ENCODE measurements at regions not wholly inside any gene's neighbourhood (a gene's known extent, or its start where the extent isn't known, plus 50 kb on each side); places are given as distances from the start of the nearest gene placed in this dataset.

DNA sequence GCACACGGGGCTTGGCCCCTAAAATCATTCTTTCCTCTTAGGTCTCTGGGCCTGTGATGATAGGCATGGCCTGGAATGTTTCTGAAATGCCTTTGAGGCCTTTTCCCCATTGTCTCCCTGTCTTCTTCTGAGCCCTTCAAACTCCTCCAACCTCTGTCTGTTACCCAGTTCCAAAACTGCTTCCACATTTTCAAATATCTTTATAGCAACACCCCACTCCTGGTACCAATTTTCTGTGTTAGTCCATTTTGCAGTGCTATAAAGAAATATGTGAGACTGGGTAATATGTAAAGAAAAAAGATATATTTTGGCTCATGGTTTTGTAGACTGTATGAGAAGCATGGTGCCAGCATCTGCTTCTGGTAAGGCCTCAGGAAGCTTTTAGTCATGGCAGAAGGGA, 158.8 kb downstream of the TM2D1 start:
- no peak for ATAC-seq (ENCODE audit: insufficient read depth, low FRiP score)

DNA sequence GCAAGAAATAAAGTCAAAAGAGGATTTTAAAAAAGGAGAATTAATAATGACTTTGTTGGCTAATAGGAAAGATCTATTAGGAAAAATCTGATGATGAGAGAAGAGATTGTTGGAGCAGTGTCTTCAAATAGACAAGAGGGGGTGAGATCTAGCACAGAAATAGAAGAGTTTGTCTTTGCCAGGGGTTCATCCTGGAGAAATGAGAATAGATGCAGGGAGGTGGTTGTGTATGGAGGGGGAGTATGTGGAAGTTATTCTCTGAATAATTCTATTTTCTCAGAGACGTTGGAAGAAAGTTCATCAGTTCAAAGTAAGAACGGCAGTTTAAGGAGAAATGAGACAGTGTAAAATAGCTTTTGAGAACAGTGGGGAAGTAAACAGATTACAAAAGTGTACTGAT, 161.3 kb downstream of the TM2D1 start:
- 78 to 94% methylated on average over 2 of the region's 2 CpGs for WGBS, 2 donors
- peaks cover 0 to 14% (median 12%) of the 10 kb centered on the region in 4 donors for H3K9me3 ChIP-seq (ENCODE audit: control insufficient read depth in 4 of 4, insufficient read depth in 3 of 4, low read length in 3 of 4)
- no peak overlapping the region for H3K9ac ChIP-seq (ENCODE audit: insufficient read depth in 1 of 2, low read length in 2 of 2)
- no peaks in the 10 kb centered on the region for H3K27me3 ChIP-seq (ENCODE audit: control insufficient read depth in 3 of 3, insufficient read depth in 3 of 3, low read length in 2 of 3)
- no peak overlapping the region for H3K27ac ChIP-seq (ENCODE audit: low read depth in 1 of 2, low read length in 1 of 2)
- ATAC-seq (ENCODE audit: insufficient read depth, low FRiP score) = no peak
- H3K36me3 ChIP-seq (ENCODE audit: control insufficient read depth in 4 of 4, insufficient read depth in 4 of 4, low read length in 4 of 4) = no peaks in the 10 kb centered on the region
- no peaks in the 10 kb centered on the region for H3K4me1 ChIP-seq (ENCODE audit: control insufficient read depth in 5 of 5, insufficient read depth in 5 of 5, low read length in 5 of 5)
- no peak for DNase-seq
- TF ChIP-seq, protein P1, sequence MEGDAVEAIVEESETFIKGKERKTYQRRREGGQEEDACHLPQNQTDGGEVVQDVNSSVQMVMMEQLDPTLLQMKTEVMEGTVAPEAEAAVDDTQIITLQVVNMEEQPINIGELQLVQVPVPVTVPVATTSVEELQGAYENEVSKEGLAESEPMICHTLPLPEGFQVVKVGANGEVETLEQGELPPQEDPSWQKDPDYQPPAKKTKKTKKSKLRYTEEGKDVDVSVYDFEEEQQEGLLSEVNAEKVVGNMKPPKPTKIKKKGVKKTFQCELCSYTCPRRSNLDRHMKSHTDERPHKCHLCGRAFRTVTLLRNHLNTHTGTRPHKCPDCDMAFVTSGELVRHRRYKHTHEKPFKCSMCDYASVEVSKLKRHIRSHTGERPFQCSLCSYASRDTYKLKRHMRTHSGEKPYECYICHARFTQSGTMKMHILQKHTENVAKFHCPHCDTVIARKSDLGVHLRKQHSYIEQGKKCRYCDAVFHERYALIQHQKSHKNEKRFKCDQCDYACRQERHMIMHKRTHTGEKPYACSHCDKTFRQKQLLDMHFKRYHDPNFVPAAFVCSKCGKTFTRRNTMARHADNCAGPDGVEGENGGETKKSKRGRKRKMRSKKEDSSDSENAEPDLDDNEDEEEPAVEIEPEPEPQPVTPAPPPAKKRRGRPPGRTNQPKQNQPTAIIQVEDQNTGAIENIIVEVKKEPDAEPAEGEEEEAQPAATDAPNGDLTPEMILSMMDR (IDR thresholded peaks at IDR 0.05; ENCODE audit: control extremely low read depth, extremely low read depth) = no peak
- no peak overlapping the region for H3K4me3 ChIP-seq

More for the DNA sequence above, 158.8 kb downstream of the TM2D1 start:
- Histone ChIP-seq H3K36me3 (ENCODE audit: control insufficient read depth in 4 of 4, insufficient read depth in 4 of 4, low read length in 4 of 4) (no peaks in the 10 kb centered on the region), H3K4me1 (ENCODE audit: control insufficient read depth in 5 of 5, insufficient read depth in 5 of 5, low read length in 5 of 5) (peaks cover 0 to 1% (median 0%) of the 10 kb centered on the region in 5 donors), H3K27ac (ENCODE audit: low read depth in 1 of 2, low read length in 1 of 2) (no peak overlapping the region), H3K9me3 (ENCODE audit: control insufficient read depth in 4 of 4, insufficient read depth in 3 of 4, low read length in 3 of 4) (peaks cover 0 to 14% (median 12%) of the 10 kb centered on the region in 4 donors), H3K27me3 (ENCODE audit: control insufficient read depth in 3 of 3, insufficient read depth in 3 of 3, low read length in 2 of 3) (no peaks in the 10 kb centered on the region), H3K9ac (ENCODE audit: insufficient read depth in 1 of 2, low read length in 2 of 2) (no peak overlapping the region), H3K4me3 (no peak overlapping the region)
- DNase-seq = no peak
- TF ChIP-seq, protein P1 (IDR thresholded peaks at IDR 0.05; ENCODE audit: control extremely low read depth, extremely low read depth) = no peak
- whole genome bisulfite sequencing, 2 donors = 93 to 100% methylated on average over 1 of the region's 1 CpG

DNA sequence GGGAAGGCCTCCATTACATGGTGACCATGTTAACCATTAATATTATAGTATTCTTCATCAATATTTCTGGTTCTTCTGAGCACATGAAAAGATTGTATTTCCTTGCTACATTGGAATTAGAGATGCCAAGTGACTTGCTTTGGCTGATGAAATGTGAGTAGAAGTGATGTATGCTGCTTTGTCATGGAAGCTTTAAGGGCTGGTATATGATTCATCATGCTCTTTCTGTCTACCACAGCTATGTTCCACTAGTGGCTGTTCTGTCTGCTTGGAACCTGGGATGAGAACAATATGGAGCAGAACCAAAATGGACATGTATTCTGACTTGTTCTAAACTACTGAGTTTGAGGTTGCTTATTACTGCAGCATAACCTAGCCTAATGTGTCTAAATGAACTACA, 163.3 kb downstream of the TM2D1 start:
- H3K4me3 ChIP-seq = no peak overlapping the region
- peaks cover 0 to 15% (median 9%) of the 10 kb centered on the region in 4 donors for H3K9me3 ChIP-seq (ENCODE audit: control insufficient read depth in 4 of 4, insufficient read depth in 3 of 4, low read length in 3 of 4)
- DNase-seq = no peak
- no peaks in the 10 kb centered on the region for H3K27me3 ChIP-seq (ENCODE audit: control insufficient read depth in 3 of 3, insufficient read depth in 3 of 3, low read length in 2 of 3)
- H3K27ac ChIP-seq (ENCODE audit: low read depth in 1 of 2, low read length in 1 of 2) = no peak overlapping the region
- H3K36me3 ChIP-seq (ENCODE audit: control insufficient read depth in 4 of 4, insufficient read depth in 4 of 4, low read length in 4 of 4) = no peaks in the 10 kb centered on the region
- TF ChIP-seq, protein P1 (IDR thresholded peaks at IDR 0.05; ENCODE audit: control extremely low read depth, extremely low read depth) = no peak
- no peak for ATAC-seq (ENCODE audit: insufficient read depth, low FRiP score)
- H3K4me1 ChIP-seq (ENCODE audit: control insufficient read depth in 5 of 5, insufficient read depth in 5 of 5, low read length in 5 of 5) = no peaks in the 10 kb centered on the region
- H3K9ac ChIP-seq (ENCODE audit: insufficient read depth in 1 of 2, low read length in 2 of 2) = no peak overlapping the region

DNA sequence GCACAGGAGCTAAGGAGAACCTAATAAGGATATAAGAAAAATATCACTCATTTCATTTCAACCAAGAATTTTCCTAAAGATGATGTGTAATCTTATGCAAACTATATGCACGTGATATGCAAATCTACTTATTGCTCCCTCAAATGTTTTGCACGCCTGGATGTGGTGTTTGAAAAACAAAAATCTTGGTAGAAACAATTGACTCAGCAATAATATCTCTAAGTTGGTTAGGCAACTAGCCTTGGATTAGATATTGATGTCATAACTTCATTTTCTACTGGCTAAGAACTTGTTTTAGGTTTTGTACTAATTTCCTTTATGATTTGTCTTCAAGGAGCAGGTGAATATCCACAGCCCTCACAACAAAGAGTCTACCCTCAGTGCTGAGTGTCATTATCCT, 164.6 kb downstream of the TM2D1 start:
- no peak overlapping the region for H3K9ac ChIP-seq (ENCODE audit: insufficient read depth in 1 of 2, low read length in 2 of 2)
- H3K36me3 ChIP-seq (ENCODE audit: control insufficient read depth in 4 of 4, insufficient read depth in 4 of 4, low read length in 4 of 4) = no peaks in the 10 kb centered on the region
- H3K9me3 ChIP-seq (ENCODE audit: control insufficient read depth in 4 of 4, insufficient read depth in 3 of 4, low read length in 3 of 4) = peaks cover 0 to 10% (median 5%) of the 10 kb centered on the region in 4 donors
- H3K27me3 ChIP-seq (ENCODE audit: control insufficient read depth in 3 of 3, insufficient read depth in 3 of 3, low read length in 2 of 3) = no peaks in the 10 kb centered on the region
- peaks cover 0 to 5% (median 0%) of the 10 kb centered on the region in 5 donors for H3K4me1 ChIP-seq (ENCODE audit: control insufficient read depth in 5 of 5, insufficient read depth in 5 of 5, low read length in 5 of 5)
- no peak overlapping the region for H3K4me3 ChIP-seq
- no peak for DNase-seq
- no peak for ATAC-seq (ENCODE audit: insufficient read depth, low FRiP score)
- TF ChIP-seq, protein P1 (IDR thresholded peaks at IDR 0.05; ENCODE audit: control extremely low read depth, extremely low read depth) = no peak
- H3K27ac ChIP-seq (ENCODE audit: low read depth in 1 of 2, low read length in 1 of 2) = no peak overlapping the region
- 83 to 95% methylated on average over 2 of the region's 2 CpGs for WGBS, 2 donors

Data from lung (tissue), 11 donors.